ENCODE measurements at regions not wholly inside any gene's neighbourhood (a gene's known extent, or its start where the extent isn't known, plus 50 kb on each side); places are given as distances from the start of the nearest gene placed in this dataset.
A peak's percentile ranks its signal among the peaks of the same experiment; 100 is the strongest.

- DNase-seq (ENCODE audit: low read depth) = peak; percentile 13
- TF ChIP-seq CTCF (conservative IDR thresholded peaks at IDR 0.05; ENCODE audit: low read depth, low read length) = peak; percentile 21
- H3K4me3 ChIP-seq (ENCODE audit: low read depth, low read length) = no peak overlapping the region
These were observed 206.8 kb upstream of the MTPN start for GRCh38 chr7:136183981-136184380.

GRCh38 chr7:136180984-136181383 is 203.8 kb upstream of the MTPN start:
- TF ChIP-seq CTCF (conservative IDR thresholded peaks at IDR 0.05; ENCODE audit: low read depth, low read length) = no peak
- no peak overlapping the region for H3K4me3 ChIP-seq (ENCODE audit: low read depth, low read length)
- no peak for DNase-seq (ENCODE audit: low read depth)

GRCh38 chr7:136179851-136180721 is 202.9 kb upstream of the MTPN start:
- no peak for TF ChIP-seq CTCF (conservative IDR thresholded peaks at IDR 0.05; ENCODE audit: low read depth, low read length)
- no peak overlapping the region for H3K4me3 ChIP-seq (ENCODE audit: low read depth, low read length)
- DNase-seq (ENCODE audit: low read depth) = no peak

- DNase-seq (ENCODE audit: low read depth) = no peak
- H3K4me3 ChIP-seq (ENCODE audit: low read depth, low read length) = no peak overlapping the region
- TF ChIP-seq CTCF (conservative IDR thresholded peaks at IDR 0.05; ENCODE audit: low read depth, low read length) = no peak
These were observed 202.0 kb upstream of the MTPN start for GRCh38 chr7:136179154-136179553.

- TF ChIP-seq CTCF (conservative IDR thresholded peaks at IDR 0.05; ENCODE audit: low read depth, low read length) = no peak
- no peak for DNase-seq (ENCODE audit: low read depth)
- no peak overlapping the region for H3K4me3 ChIP-seq (ENCODE audit: low read depth, low read length)
These were observed 197.4 kb upstream of the MTPN start for GRCh38 chr7:136174477-136175125.

GRCh38 chr7:136173874-136174273 is 196.7 kb upstream of the MTPN start:
- DNase-seq (ENCODE audit: low read depth) = no peak

More at GRCh38 chr7:136173874-136174273, 196.7 kb upstream of the MTPN start:
- no peak for TF ChIP-seq CTCF (conservative IDR thresholded peaks at IDR 0.05; ENCODE audit: low read depth, low read length)
- H3K4me3 ChIP-seq (ENCODE audit: low read depth, low read length) = no peak overlapping the region
